Inferior parietal cortex (tissue), 1 donor: ENCODE measurements at regions not wholly inside any gene's neighbourhood (a gene's known extent, or its start where the extent isn't known, plus 50 kb on each side); places are given as distances from the start of the nearest gene placed in this dataset.

ENCODE experiments used
- DNase-seq: peaks from one replicate; pipeline ENCODE4 v3.0.0-alpha.2; 2016; ENCODE audit errors: extremely low spot score

DNA sequence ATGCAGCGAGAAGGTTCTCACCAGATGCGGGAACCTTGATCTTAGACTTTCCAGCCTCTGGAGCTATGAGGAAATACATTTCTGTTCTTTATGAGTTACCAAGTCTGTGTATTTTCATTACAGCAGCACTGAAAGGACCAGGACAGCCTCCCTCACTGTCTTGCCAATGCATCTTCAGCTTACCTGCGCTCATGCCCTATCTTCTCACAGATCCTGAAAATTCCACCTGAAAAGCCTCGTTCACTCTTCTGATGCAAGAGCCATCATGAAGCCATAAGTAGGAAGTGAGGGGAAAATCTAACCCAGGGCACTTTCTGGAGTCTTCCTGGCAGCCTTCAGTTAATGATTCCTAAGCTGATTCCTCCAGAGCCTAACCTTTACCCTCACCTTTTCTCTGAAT lies 194.0 kb downstream of the SALL1 start:
- DNase-seq: no peak

DNA sequence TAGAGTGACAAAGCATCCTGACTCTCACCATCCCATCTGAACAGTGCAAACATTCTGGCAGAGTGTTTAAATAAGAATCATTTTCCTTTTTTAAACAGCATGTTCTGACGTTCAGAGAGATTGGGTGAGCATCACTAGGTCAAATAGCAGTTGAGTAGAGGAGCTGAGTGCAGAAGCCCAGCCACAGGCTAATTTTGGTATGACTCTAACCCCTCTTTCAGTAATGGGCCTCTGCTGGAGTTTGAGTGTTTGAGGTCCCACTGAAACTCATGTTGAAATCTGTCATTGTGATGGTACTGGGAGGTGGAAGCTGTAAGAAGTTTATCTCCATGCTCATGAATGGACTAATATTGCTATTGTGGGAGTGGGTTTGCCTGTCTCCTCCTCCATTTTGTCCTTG lies 194.4 kb downstream of the SALL1 start:
- no peak for DNase-seq

- DNase-seq: no peak
These were observed 195.8 kb downstream of the SALL1 start for GRCh38 chr16:50955311-50955710.

DNA sequence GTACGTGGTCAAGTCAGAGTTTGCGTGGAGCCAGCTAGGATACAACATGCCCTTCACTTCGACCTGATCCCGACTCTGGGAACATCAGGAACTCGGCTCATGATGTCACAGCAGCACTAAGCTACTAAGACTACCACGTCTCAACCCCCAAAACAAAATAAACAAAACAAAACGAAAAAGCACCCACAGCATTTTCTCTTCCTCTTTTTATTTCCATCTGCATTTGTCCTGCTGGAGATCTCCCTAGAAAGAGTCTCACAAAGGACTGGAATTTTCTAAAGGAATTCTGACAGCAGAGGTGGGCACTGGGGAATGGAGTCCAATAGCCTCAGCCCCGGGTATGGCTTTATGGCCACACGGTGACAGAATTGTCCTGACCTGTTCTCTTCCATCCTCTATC lies 196.6 kb downstream of the SALL1 start:
- DNase-seq: no peak

DNA sequence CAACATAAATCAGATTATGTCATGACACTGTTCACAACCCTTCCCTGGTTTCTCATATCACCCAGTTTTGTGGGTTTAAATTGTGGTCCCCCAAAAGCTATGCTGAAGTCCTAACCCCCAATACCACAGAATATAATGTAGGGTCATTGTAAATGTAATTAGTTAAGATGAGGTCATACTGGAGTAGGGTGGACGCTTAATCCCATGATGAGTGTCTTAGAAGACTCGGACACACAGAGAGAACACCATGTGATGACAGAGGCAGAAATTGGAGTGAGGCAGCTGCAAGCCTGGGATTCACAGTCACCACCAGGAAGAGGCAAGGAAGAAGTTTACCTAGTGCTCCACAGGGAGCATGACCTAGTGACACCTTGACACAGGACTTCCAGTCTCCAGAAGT lies 197.8 kb downstream of the SALL1 start:
- no peak for DNase-seq

- no peak for DNase-seq
These were observed 200.1 kb downstream of the SALL1 start for GRCh38 chr16:50950955-50951354.

GRCh38 chr16:50948268-50948930 lies 202.7 kb downstream of the SALL1 start:
- DNase-seq: no peak

DNA sequence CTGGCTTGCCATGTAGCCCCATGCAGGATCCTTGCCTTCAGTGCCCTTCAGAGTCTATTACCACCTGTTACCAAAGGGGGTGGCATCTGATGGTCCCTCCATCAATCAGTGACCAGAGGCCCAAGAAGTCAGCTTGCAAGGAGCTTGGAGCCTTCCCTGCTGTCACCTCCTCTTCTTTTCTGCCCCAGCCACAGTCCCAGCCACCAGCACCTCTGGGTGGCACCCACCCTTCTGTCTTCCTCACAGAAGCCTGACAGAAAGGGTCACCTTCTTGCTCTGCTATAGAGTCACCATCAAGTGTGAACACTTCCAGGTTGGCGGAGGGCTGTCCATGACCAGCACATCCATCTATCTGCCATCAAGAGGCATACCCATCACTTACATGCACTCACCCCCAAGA lies 203.2 kb downstream of the SALL1 start:
- no peak for DNase-seq

GRCh38 chr16:50946606-50947005 lies 204.5 kb downstream of the SALL1 start:
- DNase-seq: no peak

DNA sequence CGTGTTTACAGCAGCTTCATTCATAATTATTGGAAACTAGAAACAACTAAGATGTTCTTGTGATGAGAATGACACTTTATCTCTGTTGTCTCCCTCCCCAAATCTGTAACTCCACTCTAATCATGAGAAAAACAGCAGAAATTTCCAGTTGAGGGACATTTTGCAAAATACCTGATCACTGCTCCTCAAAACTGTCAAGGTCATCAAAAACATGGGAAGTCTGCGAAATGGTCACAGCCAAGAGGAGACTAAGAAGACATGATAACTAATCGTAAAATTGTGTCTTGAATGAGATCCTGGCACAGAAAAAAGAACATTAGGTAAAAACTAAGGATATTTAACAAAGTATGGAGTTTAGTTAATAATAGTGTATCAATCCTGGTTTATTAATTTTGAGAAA lies 204.2 kb downstream of the CYLD start:
- no peak for DNase-seq

- no peak for DNase-seq
These were observed 203.3 kb downstream of the CYLD start for GRCh38 chr16:50945171-50945570.

DNA sequence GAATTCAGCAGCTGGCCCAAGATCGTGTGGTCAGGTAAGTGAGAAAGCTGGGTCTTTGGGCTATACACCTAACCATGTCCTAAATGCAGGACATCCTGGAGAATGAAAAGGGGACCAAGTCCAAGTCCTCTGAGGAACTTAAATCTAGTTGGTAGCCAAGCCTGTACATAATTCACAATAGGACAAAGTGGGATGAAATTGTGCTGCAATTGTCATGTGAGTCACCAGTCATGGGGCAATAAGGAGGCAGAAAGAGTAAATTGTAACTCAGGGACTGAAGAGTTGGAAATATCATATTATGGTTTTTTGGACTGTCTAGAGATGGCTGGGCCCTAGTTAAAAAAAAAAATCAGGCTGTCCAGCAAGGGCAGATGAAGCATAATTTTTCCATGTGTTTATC lies 202.6 kb downstream of the CYLD start:
- DNase-seq: no peak

GRCh38 chr16:50944033-50944432 lies 202.1 kb downstream of the CYLD start:
- no peak for DNase-seq

- no peak for DNase-seq
These were observed 200.3 kb downstream of the CYLD start for GRCh38 chr16:50942143-50942542.

GRCh38 chr16:50941681-50942080 lies 199.8 kb downstream of the CYLD start:
- DNase-seq: no peak

DNA sequence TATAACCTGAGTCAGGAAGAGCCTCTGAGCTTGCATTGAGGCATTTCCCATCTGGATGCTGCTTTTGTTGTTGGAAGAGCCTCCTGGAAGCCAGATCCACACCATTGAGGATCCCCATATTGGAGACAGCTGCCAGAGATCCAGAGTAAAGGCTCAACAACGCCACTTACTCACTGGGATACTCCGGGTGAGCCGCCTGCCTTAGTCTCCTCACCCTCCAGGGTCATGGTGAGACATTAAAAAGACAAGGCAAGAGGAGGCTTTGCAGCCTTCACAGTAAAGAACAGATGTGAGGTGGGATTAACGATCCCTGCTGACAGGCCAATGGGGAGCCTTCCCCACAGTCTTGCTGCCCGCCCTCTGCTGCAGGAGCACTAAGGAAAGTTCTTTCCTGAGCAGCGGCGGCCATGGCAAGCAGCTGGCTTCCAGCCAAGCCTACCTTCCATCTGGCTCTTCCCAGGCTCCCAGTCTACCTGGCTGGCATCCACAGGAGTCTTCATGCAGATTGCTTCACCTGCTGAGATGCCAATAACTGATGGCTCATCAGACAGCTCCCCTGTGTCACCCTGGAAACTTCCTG lies 198.5 kb downstream of the CYLD start:
- no peak for DNase-seq

GRCh38 chr16:50939356-50939755 lies 197.5 kb downstream of the CYLD start:
- DNase-seq: no peak

DNA sequence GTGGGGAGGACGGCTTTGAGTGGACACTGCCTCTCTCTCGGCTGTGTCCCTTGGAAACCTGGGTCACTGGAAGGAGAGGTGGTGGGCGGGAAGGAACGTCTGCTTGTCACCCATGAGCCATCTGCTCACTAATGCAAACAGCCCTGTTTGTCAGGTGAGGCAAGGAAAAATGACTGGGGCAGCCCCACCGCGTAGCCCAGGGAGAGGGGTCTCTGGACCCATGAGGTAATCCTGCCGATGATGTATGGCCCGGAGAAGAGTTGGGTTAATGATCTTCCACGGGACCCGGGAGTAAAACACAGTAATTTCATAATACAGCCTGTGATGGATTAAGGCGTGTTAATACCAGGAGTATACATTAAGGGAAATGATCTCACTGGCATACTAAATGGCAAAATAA lies 197.0 kb downstream of the CYLD start:
- DNase-seq: no peak

DNA sequence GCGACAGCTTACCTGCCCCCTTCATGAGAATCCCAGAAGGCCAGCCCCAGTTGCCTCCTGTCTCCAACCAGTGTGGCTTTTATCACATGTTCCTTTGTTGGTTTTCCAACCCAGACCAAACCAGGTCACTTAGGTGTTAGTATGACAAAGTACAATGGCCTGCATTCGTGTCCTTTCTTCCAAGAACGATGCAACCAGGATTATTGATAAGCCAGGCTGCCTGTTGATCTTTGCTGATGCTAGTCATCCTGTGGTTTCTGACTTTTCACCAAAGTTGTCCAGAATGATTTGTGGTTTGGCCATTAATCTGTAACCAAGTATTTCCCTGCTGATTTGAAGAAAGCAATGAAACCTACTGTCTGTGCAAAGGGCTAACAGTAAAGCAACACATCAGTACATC lies 191.4 kb downstream of the CYLD start:
- no peak for DNase-seq

- DNase-seq: no peak
These were observed 190.6 kb downstream of the CYLD start for GRCh38 chr16:50932348-50932935.

DNA sequence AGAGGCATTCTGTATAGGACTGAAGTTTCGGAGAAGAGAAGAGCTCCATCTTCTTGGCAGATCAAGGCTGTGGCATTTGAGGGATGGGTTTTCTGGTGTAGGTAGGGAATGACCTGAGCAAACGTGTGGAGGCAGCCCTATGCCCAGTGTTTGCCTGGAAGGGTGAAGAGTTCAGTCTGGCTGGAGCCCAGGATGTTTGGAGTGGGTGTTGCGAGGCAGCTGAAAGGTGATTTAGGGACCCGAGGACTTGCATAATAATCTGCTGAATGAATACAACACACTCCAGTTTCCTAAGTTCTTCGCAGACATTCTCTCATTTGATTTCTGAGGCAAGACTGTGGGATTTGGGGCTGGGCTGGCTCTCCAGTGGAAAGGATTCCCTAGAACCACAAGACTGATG lies 186.2 kb downstream of the CYLD start:
- no peak for DNase-seq

- DNase-seq: no peak
These were observed 184.0 kb downstream of the CYLD start for GRCh38 chr16:50925758-50926357.
